HG03097 (cell line): ENCODE measurements at regions not wholly inside any gene's neighbourhood (a gene's known extent, or its start where the extent isn't known, plus 50 kb on each side); places are given as distances from the start of the nearest gene placed in this dataset.

Experiments used
- ATAC-seq: cut with Tn5 transposase; IDR thresholded peaks from one replicate; pipeline ENCODE4 v1.9.1; 2021; ENCODE audit not compliant: unreplicated experiment, low FRiP score

DNA sequence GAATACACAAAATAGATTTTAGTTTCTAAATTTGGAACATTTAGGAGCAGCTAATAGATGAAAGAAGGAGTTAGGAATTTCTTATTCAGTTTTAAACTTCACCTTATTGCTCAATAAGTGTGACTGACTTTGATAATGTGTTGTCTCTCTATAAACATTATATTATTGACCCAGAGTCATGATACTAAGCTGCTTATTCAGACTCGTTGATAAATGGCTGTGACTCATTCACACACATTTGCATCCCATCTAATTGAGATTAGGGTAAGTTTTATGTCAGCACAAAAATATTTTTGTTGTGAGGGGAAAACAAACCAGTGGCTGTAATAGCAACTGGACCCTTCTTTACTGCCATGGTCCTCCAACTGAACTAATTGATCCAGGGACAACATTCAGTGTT is 137.6 kb downstream of the GOLIM4 start:
- ATAC-seq: no peak

DNA sequence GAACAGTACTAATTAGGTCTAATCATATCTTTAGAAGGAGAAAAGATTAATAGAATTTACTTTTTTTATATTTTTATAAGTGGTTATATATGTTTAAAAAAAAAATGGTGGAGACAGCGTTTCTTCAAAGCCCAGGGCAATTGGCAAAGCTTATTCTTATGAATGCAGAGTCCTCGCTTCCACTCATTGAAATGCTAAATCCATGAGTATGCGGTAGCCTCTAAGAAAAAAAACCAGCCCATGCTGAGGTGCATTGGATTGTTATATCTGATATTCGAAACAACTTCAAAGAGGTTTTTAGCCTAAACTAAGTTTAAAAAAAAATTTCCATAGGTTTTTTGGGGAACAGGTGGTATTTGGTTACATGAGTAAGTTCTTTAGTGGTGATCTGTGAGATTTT is 142.8 kb downstream of the GOLIM4 start:
- no peak for ATAC-seq

DNA sequence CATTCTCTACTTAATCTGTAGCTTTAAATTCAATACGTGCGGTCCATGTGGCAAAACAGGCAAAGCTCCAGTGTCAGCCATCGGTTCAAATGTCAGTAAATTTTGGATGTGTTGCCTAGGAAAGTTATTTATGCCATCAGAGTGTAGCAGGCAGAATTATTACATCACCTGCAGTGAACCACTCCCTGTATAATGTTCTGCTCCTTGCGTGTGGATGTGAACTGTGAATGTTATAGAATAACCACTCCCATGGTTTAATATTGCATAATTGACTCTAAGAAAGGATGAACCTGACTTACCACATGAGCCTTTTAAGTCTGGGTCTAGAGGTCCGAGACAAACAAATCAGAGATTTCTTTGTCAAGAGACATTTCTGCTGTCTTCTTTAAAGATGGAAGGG is 145.5 kb downstream of the GOLIM4 start:
- ATAC-seq: no peak

DNA sequence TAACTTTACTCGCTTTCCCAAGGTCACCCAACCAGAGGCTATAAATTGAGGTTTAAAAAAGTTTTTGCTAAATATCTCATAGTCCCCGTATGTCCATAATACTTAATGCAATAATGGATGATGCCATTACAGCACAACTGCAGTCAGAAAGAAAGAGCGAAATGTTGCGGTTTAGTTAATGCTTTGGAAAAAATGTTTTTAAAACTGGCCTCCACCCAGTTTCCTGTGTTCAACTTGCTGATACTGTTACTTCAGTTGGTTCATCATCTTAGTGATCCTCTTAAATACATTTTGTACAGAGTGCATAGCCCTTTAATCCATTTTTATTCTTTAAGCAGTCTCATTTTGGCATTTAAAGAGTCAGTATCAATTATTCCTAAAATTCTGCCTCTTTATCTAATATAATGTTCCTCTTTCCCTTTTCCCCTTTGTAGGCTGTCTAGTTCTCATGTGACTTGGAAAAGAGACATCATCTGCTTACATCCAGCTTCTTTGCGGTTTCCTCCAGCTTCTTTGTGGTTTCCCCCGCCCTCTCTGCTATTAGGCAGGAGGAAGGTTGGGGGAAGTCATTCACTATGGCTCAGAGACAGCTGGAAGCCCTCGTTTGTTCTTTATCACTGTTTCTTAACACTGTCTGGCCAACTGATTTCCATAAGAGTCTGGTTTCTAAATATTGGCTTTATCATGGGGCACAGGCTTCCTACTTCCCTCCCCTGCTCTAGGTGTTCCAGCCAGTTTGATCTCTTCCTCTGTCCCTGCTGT is 154.3 kb downstream of the GOLIM4 start:
- no peak for ATAC-seq

DNA sequence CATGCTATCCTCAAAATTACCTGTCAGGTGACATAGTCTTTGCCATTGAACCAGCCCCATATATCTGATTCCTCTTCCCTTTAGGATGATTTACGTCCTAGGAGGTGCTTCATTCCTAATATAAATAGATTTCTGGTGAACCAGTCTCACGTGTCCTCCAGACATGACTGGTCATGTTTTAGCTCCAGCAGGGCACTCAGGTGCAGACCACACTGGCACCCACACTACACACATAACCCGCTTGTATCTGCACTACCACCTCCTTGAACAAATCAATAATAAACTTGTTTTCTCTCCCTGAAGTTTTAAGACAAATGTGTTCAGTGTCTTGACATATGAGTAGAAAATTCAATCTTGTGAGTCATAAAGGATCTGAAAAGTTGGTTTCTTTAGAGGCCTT is 155.5 kb downstream of the GOLIM4 start:
- no peak for ATAC-seq

DNA sequence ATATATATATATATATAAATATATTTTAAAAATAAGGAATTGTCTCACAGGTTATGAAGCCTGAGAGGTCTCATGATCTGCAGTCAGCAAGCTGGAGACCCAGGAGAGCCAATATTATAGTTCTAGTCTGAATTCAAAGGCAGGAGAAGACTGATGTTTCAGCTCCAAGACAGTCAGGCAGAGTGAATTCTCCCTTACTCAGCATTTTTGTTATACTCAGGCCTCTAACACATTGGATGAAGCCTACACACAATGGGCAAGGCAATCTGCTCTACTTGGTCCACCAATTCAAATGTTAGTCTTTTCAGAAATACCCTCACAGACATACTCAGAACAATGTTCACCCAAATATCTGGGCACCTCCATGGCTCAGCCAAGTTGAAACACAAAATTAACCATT is 157.2 kb downstream of the GOLIM4 start:
- ATAC-seq: no peak

DNA sequence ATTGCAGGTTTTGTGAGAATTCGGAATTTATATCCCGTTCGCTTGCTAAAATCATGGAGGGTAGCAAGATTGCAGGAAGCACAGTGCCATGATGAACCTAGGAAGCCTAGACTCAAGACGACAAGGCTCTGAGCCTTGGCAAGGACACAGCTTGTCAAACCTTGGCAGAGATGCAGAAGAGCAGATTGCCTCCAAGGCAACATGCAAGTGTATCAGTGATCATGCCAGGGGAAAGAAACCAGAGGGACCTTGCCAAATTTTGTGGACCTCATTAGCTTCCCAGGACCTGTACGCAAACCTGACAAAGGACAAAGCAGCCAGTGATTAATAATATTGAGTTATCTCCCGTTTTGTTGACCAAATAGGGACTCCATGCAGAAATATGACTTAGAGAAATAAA is 159.7 kb downstream of the GOLIM4 start:
- ATAC-seq: no peak

DNA sequence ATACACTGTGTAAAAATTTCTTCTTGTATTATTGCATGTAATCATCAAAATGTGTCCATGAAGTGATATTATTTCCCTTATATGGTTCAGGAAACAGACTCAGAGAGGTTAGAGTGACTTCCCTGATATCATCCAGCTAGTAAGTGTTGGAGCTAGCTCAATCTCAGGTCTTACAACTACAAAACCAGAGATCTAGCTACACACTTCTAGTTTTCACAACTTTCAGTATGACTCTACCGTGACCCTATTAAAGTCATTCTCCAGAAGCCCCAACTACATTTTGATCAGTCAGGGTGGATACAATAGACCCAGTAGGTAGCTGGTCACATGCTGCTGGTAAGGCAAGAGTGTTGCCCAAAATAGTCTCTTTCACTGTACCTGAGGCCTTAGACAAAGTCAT is 165.3 kb downstream of the GOLIM4 start:
- no peak for ATAC-seq

DNA sequence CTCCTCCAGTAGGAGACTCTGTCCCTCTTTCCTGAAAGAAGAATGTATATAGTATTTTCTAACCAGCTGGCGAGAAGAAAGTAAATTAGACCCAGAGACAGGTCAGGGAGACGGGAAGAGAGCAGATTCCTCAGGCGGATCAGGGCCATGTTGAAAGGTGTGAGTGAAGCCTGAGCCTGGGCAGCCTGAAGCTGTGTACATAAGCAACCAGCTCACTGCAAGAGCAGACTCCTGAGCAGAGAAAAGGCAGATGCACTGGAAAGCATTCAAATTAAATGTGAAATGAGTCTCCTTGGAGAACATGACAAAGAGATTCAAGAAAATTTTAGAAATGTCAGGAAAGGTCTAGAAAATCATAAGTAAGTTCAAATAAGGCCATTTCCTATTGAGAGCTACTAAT is 165.8 kb downstream of the GOLIM4 start:
- no peak for ATAC-seq

DNA sequence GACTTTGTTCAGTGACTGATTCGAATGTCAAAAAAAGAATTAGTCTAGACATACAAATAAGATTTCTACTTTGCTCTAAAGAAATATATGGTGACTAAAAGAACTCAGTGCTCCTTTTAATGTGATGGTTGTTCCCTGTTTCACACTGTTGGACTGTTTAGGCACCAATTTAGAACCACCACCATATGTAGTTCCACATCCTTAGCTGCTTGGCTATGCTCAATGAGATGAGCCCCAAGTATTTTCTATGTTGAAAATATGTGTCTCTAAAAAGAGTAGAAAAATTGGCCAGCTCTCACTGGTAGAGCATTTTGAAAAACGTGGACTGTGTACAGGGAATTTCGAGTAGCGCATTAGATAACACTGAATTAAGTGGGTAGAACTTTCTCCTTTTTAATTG is 167.3 kb downstream of the GOLIM4 start:
- no peak for ATAC-seq

DNA sequence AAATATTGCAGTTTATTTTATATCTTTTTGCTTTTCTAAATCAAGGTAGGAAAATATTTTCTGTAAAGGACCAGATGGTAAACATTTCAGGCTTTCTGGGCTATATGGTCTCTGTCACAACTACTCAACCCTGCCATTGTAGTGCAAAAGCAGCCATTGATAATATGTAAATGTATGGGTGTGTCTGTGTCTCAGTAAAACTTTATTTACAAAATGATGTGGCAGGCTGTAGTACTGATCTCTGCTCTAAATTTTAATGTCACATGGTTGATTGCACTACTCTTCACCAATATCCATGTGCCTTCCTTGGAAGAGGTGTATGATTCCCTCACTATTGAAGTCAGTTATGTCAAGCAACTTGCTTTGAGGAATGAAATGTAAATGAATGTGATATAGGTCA is 175.0 kb downstream of the GOLIM4 start:
- no peak for ATAC-seq

DNA sequence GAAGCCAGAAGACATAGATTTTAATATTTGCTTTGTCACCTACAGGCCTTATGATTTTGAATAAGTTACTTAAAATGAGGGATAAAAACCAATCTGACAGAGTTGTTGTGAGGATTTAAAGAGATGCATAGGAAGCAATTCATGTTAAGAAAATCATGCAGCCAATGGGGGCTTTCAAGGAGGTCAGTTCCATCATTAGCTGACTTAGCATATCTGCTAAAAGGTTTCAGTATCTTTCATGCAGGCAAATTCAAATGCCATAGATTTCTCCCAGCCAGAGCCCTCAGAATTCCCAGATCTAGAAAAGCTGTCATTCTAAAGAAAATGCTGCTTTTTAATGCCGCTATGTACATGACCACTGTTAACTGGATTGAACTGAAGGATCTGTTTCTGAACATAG is 176.1 kb downstream of the GOLIM4 start:
- ATAC-seq: no peak

DNA sequence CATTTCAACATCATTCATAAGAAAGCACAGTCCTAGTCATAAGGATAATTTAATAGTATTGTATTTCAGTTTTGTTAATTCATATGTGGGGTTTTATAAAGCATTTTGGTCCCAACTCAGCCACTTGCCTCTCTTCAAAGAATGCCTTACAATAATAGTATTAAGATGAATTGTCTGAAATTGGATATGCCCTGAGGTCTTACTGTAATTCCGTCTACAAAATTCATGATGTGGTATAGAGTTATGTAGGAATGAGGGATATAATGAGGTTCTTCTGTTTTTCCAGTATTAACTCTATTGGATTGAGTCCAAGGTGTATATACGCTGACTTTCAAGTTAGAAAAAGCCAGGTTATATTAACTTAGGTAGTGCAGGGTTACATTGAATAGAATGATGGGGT is 177.0 kb downstream of the GOLIM4 start:
- ATAC-seq: no peak

DNA sequence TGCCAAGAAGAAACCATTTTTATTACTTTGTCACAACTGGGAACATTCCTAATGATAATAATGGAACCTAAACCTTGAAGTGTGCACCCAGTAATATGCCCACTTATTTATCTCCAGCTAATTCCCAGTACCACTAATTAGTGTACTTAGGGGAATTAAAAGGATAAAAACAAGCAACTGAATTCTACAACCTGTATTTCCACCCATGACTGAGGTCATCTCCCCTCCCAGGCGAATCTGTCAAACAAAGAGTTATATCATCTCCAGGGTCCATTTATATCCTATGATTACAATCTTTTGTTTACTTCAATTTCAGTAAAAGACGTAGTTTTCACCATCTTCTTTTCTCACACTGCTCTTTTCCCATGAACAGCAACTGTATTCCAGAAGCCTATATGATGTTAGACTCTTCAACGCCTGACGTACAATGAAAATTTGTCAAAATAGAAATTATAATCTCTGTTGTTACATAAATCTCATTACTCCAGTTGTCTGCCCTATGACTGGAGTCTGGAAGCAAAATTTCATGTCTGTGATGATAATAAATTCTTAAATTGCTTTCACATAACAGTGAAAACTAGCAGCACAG is 177.6 kb downstream of the GOLIM4 start:
- no peak for ATAC-seq

DNA sequence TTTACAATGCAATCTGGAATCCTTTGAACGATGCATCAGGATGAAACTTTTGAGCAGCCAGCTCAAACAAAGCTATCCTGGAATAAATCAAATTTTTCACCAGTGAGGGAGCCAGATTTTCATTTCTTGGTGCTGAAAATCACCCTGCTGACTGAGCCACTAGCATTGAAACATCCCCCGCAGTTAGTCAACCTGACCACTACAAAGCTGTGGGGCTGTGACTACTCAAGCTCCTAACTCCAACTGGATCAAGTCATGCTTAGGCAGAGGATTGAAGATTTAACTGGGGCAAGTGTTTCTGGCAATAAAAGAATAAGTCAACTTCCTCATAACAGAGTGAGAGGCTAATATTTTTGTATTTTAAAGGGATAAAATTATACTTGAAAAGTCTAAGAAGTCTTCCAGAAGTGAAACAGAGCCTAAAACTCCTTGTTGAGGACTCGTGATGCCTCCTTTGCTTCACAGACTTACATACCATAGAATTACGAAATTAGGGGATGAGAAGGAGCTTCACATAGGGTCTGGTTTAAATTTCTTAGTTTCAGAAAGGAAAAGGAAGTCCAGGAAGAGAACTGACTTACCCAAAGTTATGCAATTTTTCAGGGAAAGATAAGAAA is 177.8 kb downstream of the SERPINI1 start:
- ATAC-seq: no peak

DNA sequence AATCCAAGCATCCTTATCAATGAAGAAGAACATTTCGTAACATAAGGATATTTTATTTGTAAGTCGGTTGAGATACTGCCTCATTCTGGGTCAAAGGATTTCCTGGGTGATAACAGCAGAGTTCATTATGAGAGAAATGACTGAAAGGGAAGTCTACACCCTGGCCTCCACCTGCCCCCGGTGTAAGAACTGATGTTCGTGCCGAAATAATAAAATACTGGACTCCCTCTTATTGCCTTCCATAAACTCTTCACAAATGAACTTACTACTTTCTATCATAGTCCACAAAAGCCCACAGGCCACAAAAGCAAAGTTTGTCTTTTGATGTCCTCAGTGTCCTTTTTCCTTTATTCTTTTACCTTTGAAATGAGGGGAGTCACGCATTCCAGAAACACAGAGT is 174.4 kb downstream of the SERPINI1 start:
- no peak for ATAC-seq

DNA sequence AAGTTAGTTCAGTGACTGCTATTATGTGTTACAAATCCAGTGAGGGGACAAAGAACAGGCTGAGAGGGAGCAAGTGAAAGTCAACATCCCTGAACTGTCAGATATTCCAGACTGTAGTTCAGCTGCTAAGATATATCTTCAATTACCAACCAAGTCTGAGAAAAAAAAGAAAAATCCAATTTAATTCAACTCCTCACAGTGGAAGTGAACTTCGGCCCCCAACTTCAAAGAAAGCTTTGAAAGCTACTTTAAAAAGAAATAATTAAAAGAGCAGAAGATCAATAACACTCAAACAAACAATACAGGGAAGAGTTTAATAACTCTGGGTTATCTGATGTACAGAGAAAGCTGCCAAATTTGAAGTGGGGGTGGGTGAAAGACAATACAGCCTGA is 174.0 kb downstream of the SERPINI1 start:
- no peak for ATAC-seq

DNA sequence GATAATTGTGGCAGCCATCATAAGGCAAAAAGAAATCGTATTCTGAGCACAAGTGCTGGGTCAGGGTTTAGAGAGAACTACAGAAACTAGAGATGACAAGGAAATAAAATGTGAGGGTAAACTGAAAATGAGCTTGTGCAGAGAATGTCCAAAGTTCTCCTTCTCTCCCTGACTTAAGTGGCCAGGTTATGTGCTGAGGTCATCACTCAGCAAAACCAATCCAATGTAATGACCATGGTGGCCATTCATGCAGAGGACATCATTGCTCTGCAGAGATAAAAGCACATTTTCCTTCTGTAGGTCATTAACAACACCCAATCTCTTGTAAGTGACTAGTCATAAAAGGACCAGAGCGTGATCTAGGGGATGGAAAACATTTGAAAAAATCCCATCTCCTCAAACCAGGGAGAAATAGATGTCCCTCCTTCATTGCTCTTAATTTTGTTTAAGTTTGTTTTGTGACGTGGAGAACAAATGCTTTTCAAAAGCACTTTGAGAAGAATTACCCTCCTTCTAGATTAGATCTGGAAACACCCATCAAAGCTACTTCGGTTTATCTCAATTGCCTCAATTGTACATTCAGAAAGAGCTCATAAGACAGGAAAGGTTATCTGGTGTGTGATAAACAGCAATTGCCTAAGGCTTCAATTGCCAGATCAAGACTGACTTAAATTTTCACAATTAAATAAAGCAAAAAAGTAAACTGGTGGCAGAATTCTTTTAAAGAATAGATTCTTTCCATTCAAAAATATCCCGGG is 173.4 kb downstream of the SERPINI1 start:
- no peak for ATAC-seq

DNA sequence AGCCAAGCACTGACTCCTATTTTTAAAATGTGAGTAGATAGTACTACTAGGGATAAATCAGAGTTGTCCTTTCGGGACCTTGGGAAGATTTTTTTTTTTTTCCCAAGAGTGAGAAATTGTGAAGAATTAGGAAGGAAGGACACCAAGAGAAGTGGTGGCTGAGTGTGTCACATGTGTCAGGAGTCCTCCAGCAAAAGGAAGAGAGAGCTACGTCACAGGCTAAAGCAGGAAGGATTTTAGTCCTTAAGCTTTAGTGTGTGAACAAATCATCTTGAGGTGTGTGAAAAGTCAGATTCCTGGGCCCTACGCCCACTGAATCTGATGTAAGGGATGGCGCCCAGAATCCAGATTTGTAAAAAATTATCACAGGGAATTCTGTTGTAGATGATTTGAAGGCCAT is 172.7 kb downstream of the SERPINI1 start:
- no peak for ATAC-seq

DNA sequence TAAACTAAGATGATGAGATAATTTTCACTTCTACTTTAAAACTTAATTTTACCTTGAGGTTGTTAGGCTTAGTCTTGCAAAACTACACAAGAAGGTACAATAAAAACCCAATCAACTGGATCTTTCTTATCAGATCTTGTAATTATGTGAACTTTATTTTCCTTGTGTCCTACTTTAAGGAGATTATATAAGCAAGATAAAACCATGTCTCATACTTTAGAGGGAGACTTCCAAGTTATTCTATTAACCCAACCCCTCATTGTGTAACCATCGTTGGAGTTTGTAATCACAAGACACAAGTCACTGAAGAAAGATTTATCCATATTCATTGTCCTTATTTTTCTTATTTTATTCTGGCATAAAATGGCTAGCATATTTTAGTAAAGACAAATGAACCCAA is 165.6 kb downstream of the SERPINI1 start:
- ATAC-seq: no peak

DNA sequence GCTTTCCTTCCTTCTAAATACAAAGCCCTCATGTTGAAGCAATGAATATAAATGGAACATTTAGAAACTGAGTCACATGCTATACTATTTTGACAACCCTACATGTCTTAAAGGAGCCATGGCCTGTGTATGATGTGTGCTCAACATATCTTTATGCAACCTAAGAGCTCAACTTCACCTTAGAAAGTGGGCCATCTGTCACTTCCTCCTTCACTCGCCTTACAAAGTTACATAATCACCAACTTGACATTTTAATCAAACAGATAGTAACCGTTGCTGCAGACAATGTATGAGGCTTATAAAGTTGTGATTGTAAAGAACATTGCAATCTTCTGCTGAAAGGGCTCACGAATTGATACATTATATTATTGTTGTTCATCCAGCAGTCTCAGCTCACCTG is 163.6 kb downstream of the SERPINI1 start:
- no peak for ATAC-seq

DNA sequence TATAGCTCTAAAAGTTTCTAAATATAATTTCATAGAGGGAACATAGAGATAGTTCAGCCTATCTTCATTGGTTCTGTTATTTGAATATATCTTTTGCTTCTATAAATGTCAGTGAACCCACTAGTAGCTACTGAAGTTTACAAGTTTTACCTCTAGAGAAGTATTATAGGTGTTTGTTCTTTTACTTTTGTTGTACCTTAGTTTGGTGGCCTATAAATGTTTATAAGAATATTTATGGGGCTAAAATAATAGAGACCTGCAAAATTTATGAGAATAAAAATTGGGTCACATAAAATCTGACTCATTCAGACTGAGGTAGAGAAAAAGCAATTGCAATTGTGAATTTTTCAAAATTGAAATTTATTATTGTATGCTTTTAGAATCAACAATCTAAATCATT is 162.6 kb downstream of the SERPINI1 start:
- no peak for ATAC-seq
